BJ (cell line): ENCODE measurements at regions not wholly inside any gene's neighbourhood (a gene's known extent, or its start where the extent isn't known, plus 50 kb on each side); places are given as distances from the start of the nearest gene placed in this dataset.

Experiments used
- CTCF ChIA-PET: fragments of 350-600 bp; formaldehyde crosslinking; extraction: SDS; loops from one replicate; lab custom pipeline; 2021; ENCODE audit warnings: antibody characterized with exemption, inconsistent platforms; lab: Yijun Ruan, JAX
- POLR2A ChIA-PET: fragments of 300-600 bp; sonication (Branson Sonifier 250); formaldehyde crosslinking; extraction: SDS; loops from one replicate; lab custom pipeline; 2021; ENCODE audit warnings: antibody characterized with exemption; lab: Charles Lee
- DNase-seq: peaks from one replicate; pipeline ENCODE4 v3.0.0-alpha.2; 2011; ENCODE audit warnings: low read depth
- H3K27me3 ChIP-seq: 2 replicates; pipeline ENCODE4 v1.6.0; 2011; ENCODE audit warnings: low read length; ENCODE audit not compliant: control insufficient read depth, insufficient read depth
- H3K36me3 ChIP-seq: 2 replicates; pipeline ENCODE4 v1.5.1; 2011; ENCODE audit warnings: low read length; ENCODE audit not compliant: control insufficient read depth, insufficient read depth
- H3K4me3 ChIP-seq: 2 replicates; pipeline ENCODE4 v1.5.1; 2011; ENCODE audit warnings: low read depth, mild to moderate bottlenecking, control low read depth, low read length
- TF ChIP-seq, protein P1 (sequence below): IDR thresholded peaks from 2 replicates; pipeline ENCODE4 v1.5.1; 2011; ENCODE audit warnings: low read depth, mild to moderate bottlenecking, control low read depth, inconsistent platforms, low read length, moderate library complexity; ENCODE audit not compliant: insufficient read depth

DNA sequence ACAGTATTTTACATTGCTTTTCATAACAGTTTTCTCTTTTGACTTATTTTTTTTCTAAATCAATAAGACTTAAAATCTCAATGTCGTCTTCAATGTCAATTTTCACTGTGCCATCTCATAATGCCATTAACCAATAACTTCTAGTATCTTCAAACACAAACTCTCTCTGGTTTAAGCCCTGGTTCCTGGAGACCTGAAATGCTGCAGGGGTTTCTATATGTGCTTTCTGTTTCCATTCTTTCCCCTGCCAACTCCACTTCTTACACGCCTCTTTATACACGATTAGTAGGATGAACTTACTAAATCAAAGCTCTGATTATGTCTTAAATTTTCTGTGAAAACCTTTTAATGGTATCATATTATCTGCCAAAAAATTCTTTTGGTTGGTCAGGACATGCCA is 191.4 kb downstream of the AMY1C start:
- Histone ChIP-seq H3K27me3 (no peaks in the 10 kb centered on the region), H3K36me3 (no peaks in the 10 kb centered on the region), H3K4me3 (no peak overlapping the region)
- TF ChIP-seq, protein P1, sequence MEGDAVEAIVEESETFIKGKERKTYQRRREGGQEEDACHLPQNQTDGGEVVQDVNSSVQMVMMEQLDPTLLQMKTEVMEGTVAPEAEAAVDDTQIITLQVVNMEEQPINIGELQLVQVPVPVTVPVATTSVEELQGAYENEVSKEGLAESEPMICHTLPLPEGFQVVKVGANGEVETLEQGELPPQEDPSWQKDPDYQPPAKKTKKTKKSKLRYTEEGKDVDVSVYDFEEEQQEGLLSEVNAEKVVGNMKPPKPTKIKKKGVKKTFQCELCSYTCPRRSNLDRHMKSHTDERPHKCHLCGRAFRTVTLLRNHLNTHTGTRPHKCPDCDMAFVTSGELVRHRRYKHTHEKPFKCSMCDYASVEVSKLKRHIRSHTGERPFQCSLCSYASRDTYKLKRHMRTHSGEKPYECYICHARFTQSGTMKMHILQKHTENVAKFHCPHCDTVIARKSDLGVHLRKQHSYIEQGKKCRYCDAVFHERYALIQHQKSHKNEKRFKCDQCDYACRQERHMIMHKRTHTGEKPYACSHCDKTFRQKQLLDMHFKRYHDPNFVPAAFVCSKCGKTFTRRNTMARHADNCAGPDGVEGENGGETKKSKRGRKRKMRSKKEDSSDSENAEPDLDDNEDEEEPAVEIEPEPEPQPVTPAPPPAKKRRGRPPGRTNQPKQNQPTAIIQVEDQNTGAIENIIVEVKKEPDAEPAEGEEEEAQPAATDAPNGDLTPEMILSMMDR, result no peak
- DNase-seq, result no peak
- CTCF ChIA-PET, result no interaction called here
- POLR2A ChIA-PET, result no interaction called here

DNA sequence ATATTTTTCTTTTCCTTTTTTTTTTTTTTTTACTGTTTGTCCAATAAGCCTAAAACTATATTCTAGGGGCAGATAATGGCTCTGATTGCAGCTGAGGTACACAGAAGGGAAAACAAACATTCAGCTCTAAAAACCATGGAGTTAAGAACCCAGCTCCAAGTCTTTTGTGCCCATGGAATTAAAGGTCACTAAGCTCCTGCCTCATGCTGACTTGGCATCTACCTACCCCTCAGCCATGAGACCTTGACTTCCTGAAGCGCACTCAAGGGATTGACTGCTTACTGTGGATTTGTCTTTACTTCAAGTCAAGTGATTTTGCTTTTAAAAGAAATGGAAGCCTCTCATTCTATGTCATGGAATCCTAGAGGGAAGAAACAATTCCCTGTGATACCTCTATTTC is 192.3 kb downstream of the AMY1C start:
- Histone ChIP-seq H3K36me3 (no peaks in the 10 kb centered on the region), H3K4me3 (no peak overlapping the region), H3K27me3 (no peaks in the 10 kb centered on the region)
- no peak for DNase-seq
- CTCF ChIA-PET, result no interaction called here
- TF ChIP-seq, protein P1, result no peak
- POLR2A ChIA-PET, result no interaction called here

DNA sequence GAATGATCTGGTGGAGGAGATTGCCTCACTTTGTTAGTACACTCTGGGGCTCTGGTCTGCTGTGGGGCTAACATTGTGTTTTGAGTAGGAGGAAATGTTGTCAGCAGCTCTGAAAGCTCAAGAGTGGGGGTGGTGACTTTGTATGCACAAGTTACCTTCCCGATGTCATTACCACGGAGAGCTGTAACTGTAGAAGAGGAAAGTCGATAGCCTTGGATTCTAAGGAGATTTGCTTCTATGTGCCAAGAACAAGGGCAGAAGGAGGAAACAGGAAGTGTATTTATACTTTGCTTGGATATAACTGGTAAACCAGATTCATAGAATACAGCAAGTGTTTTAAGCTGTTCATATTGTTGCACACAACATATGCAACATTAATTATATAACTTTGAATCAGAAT is 196.1 kb downstream of the AMY1C start:
- Histone ChIP-seq H3K36me3 (no peaks in the 10 kb centered on the region), H3K4me3 (no peak overlapping the region), H3K27me3 (no peaks in the 10 kb centered on the region)
- POLR2A ChIA-PET, result no interaction called here
- TF ChIP-seq, protein P1, result no peak
- CTCF ChIA-PET, result no interaction called here
- DNase-seq, result no peak

DNA sequence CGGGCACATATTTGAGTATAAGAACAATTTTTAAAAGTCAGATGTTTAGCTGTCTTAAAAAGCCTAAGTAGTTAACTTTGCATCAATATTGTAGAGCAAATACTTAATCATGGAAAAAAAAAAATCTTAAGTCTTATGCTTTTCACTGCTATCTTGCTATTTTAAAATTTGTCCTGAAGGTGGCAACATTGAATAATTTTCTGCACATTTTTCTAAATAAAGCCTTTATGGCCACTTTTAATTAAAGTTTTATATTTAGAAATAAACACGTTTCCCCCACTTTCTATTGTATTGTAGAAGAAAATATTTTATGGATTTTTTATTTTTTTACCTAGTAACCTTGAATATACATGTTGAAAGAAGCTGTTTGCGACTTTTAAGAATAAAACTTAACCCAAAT is 198.8 kb downstream of the AMY1C start:
- POLR2A ChIA-PET, result no interaction called here
- Histone ChIP-seq H3K4me3 (no peak overlapping the region), H3K27me3 (no peaks in the 10 kb centered on the region), H3K36me3 (no peaks in the 10 kb centered on the region)
- CTCF ChIA-PET, result no interaction called here
- DNase-seq, result no peak
- TF ChIP-seq, protein P1, result no peak

DNA sequence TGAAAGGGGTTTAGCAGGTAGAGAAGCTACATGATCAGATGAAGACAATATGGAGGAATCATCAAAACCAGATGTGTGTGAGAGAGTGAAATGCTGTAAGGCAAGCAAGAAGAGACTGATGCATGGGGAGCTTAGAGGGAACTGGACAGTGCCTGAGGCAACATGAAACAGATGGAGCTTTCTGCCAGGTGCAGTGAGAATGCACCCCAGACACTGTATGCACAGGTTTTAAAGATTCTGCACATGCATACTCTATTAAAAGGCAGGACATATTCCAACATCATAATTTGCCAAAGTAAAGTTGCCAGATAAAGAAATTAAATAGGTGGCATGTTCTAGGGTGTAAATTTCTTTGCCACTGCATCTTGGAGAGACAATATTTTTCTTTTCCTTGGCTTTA is 200.1 kb downstream of the AMY1C start:
- TF ChIP-seq, protein P1, result no peak

More for the DNA sequence above, 200.1 kb downstream of the AMY1C start:
- DNase-seq, result no peak
- Histone ChIP-seq H3K27me3 (no peaks in the 10 kb centered on the region), H3K36me3 (no peaks in the 10 kb centered on the region), H3K4me3 (no peak overlapping the region)
- ChIA-PET CTCF (no interaction called here), POLR2A (no interaction called here)
